Liver (tissue), 8 donors: ENCODE measurements at regions not wholly inside any gene's neighbourhood (a gene's known extent, or its start where the extent isn't known, plus 50 kb on each side); places are given as distances from the start of the nearest gene placed in this dataset.

Experiments used
- DNase-seq: peaks from one replicate; pipeline ENCODE4 v3.0.0-alpha.2; 2017; ENCODE audit warnings: low spot score
- H3K27ac ChIP-seq, 2 donors: one replicate each; pipeline ENCODE4 v1.7.0; 2013; ENCODE audit warnings: inconsistent platforms in 2 of 2, low read length in 2 of 2, control low read depth in 1 of 2, low read depth in 1 of 2, mild to moderate bottlenecking in 1 of 2
- H3K27me3 ChIP-seq, 4 donors: one replicate each; pipeline versions ENCODE4 v1.6.1 to v1.7.0; 2013; ENCODE audit warnings: low read length in 3 of 4, inconsistent platforms in 1 of 4, mild to moderate bottlenecking in 1 of 4, moderate library complexity in 1 of 4; ENCODE audit not compliant: control insufficient read depth in 4 of 4, insufficient read depth in 4 of 4
- H3K36me3 ChIP-seq, 4 donors: one replicate each; pipeline versions ENCODE4 v1.6.1 to v1.7.0; 2013; ENCODE audit warnings: low read length in 3 of 4, mild to moderate bottlenecking in 3 of 4, low read depth in 1 of 4, moderate library complexity in 1 of 4; ENCODE audit not compliant: control insufficient read depth in 4 of 4, insufficient read depth in 3 of 4
- H3K4me1 ChIP-seq, 4 donors: one replicate each; pipeline versions ENCODE4 v1.6.1 to v1.7.0; 2013; ENCODE audit warnings: low read length in 3 of 4, mild to moderate bottlenecking in 3 of 4, moderate library complexity in 1 of 4; ENCODE audit not compliant: control insufficient read depth in 4 of 4, insufficient read depth in 4 of 4
- H3K4me3 ChIP-seq, 3 donors: one replicate each; pipeline versions ENCODE4 v1.6.1 to v1.7.0; 2013; ENCODE audit warnings: low read length in 3 of 3, control low read depth in 1 of 3, low read depth in 1 of 3, mild to moderate bottlenecking in 1 of 3
- H3K9ac ChIP-seq, 2 donors: one replicate each; pipeline ENCODE4 v1.7.0; 2013; ENCODE audit warnings: low read length in 2 of 2, mild to moderate bottlenecking in 2 of 2, moderate library complexity in 2 of 2, control low read depth in 1 of 2, low read depth in 1 of 2
- H3K9me3 ChIP-seq, 4 donors: one replicate each; pipeline versions ENCODE4 v1.6.1 to v1.7.0; 2013; ENCODE audit warnings: low read length in 3 of 4; ENCODE audit not compliant: control insufficient read depth in 4 of 4
- EGR1 ChIP-seq, 2 donors: IDR thresholded peaks; 2 replicates each; pipeline ENCODE4 v1.6.1; 2016 to 2018; ENCODE audit warnings: antibody characterized with exemption in 2 of 2, low read depth in 2 of 2
- FOXA1 ChIP-seq: IDR thresholded peaks from 2 replicates; pipeline ENCODE4 v1.6.1; 2016; ENCODE audit warnings: antibody characterized with exemption
- GABPA ChIP-seq, 2 donors: IDR thresholded peaks in 1 of 2; conservative IDR thresholded peaks in 1 of 2; 2 replicates each; pipeline ENCODE4 v1.6.1; 2016; ENCODE audit warnings: antibody characterized with exemption in 2 of 2, mild to moderate bottlenecking in 1 of 2, moderate library complexity in 1 of 2
- HNF4A ChIP-seq, 2 donors: conservative IDR thresholded peaks; 2 replicates each; pipeline ENCODE4 v1.6.1; 2016; ENCODE audit warnings: antibody characterized with exemption in 2 of 2, mild to moderate bottlenecking in 2 of 2
- JUND ChIP-seq, 2 donors: IDR thresholded peaks; 2 replicates each; pipeline ENCODE4 v1.6.1; 2016; ENCODE audit warnings: antibody characterized with exemption in 2 of 2
- NR2F2 ChIP-seq: IDR thresholded peaks from 2 replicates; pipeline ENCODE4 v1.6.1; 2016; ENCODE audit warnings: antibody characterized with exemption
- RAD21 ChIP-seq, 2 donors: IDR thresholded peaks; 2 replicates each; pipeline ENCODE4 v1.6.1; 2016; ENCODE audit warnings: antibody characterized with exemption in 2 of 2, mild to moderate bottlenecking in 2 of 2
- SP1 ChIP-seq: IDR thresholded peaks from 2 replicates; pipeline ENCODE4 v1.6.1; 2018; ENCODE audit warnings: antibody characterized with exemption, mild to moderate bottlenecking
- TAF1 ChIP-seq: conservative IDR thresholded peaks from 2 replicates; pipeline ENCODE4 v1.6.1; 2016; ENCODE audit warnings: antibody characterized with exemption, mild to moderate bottlenecking
- YY1 ChIP-seq: IDR thresholded peaks from 2 replicates; pipeline ENCODE4 v1.6.1; 2016; ENCODE audit warnings: antibody characterized with exemption, mild to moderate bottlenecking
- WGBS: extraction: QIAGEN DNeasy Blood & Tissue Kit; methylation state at CpG from one replicate; pipeline ENCODE4 v1.1.7; 2013; 5-methylcytosine and 5-hydroxymethylcytosine counted together
- TF ChIP-seq, protein P1 (sequence below): IDR thresholded peaks from 2 replicates; pipeline ENCODE4 v1.6.1; 2016; ENCODE audit warnings: antibody characterized with exemption
- TF ChIP-seq, protein P2 (sequence below): IDR thresholded peaks from 2 replicates; pipeline ENCODE4 v1.6.1; 2016; ENCODE audit warnings: antibody characterized with exemption, mild to moderate bottlenecking
- TF ChIP-seq, protein P3 (sequence below): IDR thresholded peaks from 2 replicates; pipeline ENCODE4 v1.6.1; 2016; ENCODE audit warnings: antibody characterized with exemption
- TF ChIP-seq, protein P4 (sequence below): fragments of 150-350 bp; IDR thresholded peaks from 2 replicates; pipeline ENCODE4 v1.5.1; 2017; ENCODE audit warnings: improper control_type of control experiment, low read depth, low read length; ENCODE audit not compliant: missing input control
- TF ChIP-seq, protein P5 (sequence below): IDR thresholded peaks from 2 replicates; pipeline ENCODE4 v1.6.1; 2016; ENCODE audit warnings: antibody characterized with exemption
- donor health status: healthy.
- donor health status: healthy.
- donor health status: healthy.
- donor health status: healthy.
- donor health status: healthy.

DNA sequence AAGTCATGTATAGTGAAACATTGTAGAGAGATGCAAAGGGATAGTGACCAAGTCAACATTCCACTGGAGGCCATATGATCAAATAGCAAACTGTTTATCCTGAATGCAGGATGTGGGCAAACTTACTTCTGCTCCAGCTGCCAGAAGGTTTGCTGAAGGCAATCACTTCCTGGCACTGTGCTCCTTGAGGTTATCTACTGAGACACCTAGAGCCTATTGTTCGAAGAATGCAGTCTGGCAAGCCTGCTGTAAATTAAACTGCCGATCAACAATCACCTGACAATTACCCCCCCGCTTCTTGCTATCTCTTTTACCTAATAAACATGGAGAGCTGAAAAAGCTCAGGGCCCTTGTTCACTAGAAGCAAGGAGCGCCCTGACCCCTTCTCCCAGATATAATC lies 139.4 kb upstream of the B3GALT2 start:
- Histone ChIP-seq H3K4me1 (no peaks in the 10 kb centered on the region), H3K9ac (no peak overlapping the region), H3K9me3 (peaks cover 0 to 4% (median 0%) of the 10 kb centered on the region in 4 donors), H3K27ac (no peak overlapping the region), H3K36me3 (no peaks in the 10 kb centered on the region), H3K4me3 (no peak overlapping the region), H3K27me3 (no peaks in the 10 kb centered on the region)
- 89% methylated on average over 4 of the region's 4 CpGs for WGBS
- no peak for TF ChIP-seq FOXA1
- TF ChIP-seq, protein P1, sequence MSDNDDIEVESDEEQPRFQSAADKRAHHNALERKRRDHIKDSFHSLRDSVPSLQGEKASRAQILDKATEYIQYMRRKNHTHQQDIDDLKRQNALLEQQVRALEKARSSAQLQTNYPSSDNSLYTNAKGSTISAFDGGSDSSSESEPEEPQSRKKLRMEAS = no peak
- no peak for TF ChIP-seq NR2F2
- TF ChIP-seq, protein P2, sequence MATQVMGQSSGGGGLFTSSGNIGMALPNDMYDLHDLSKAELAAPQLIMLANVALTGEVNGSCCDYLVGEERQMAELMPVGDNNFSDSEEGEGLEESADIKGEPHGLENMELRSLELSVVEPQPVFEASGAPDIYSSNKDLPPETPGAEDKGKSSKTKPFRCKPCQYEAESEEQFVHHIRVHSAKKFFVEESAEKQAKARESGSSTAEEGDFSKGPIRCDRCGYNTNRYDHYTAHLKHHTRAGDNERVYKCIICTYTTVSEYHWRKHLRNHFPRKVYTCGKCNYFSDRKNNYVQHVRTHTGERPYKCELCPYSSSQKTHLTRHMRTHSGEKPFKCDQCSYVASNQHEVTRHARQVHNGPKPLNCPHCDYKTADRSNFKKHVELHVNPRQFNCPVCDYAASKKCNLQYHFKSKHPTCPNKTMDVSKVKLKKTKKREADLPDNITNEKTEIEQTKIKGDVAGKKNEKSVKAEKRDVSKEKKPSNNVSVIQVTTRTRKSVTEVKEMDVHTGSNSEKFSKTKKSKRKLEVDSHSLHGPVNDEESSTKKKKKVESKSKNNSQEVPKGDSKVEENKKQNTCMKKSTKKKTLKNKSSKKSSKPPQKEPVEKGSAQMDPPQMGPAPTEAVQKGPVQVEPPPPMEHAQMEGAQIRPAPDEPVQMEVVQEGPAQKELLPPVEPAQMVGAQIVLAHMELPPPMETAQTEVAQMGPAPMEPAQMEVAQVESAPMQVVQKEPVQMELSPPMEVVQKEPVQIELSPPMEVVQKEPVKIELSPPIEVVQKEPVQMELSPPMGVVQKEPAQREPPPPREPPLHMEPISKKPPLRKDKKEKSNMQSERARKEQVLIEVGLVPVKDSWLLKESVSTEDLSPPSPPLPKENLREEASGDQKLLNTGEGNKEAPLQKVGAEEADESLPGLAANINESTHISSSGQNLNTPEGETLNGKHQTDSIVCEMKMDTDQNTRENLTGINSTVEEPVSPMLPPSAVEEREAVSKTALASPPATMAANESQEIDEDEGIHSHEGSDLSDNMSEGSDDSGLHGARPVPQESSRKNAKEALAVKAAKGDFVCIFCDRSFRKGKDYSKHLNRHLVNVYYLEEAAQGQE = no peak
- no peak for TF ChIP-seq TAF1
- TF ChIP-seq, protein P3, sequence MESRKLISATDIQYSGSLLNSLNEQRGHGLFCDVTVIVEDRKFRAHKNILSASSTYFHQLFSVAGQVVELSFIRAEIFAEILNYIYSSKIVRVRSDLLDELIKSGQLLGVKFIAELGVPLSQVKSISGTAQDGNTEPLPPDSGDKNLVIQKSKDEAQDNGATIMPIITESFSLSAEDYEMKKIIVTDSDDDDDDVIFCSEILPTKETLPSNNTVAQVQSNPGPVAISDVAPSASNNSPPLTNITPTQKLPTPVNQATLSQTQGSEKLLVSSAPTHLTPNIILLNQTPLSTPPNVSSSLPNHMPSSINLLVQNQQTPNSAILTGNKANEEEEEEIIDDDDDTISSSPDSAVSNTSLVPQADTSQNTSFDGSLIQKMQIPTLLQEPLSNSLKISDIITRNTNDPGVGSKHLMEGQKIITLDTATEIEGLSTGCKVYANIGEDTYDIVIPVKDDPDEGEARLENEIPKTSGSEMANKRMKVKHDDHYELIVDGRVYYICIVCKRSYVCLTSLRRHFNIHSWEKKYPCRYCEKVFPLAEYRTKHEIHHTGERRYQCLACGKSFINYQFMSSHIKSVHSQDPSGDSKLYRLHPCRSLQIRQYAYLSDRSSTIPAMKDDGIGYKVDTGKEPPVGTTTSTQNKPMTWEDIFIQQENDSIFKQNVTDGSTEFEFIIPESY = no peak
- no peak for TF ChIP-seq RAD21 (IDR thresholded peaks at IDR 0.05)
- TF ChIP-seq, protein P4, sequence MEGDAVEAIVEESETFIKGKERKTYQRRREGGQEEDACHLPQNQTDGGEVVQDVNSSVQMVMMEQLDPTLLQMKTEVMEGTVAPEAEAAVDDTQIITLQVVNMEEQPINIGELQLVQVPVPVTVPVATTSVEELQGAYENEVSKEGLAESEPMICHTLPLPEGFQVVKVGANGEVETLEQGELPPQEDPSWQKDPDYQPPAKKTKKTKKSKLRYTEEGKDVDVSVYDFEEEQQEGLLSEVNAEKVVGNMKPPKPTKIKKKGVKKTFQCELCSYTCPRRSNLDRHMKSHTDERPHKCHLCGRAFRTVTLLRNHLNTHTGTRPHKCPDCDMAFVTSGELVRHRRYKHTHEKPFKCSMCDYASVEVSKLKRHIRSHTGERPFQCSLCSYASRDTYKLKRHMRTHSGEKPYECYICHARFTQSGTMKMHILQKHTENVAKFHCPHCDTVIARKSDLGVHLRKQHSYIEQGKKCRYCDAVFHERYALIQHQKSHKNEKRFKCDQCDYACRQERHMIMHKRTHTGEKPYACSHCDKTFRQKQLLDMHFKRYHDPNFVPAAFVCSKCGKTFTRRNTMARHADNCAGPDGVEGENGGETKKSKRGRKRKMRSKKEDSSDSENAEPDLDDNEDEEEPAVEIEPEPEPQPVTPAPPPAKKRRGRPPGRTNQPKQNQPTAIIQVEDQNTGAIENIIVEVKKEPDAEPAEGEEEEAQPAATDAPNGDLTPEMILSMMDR = no peak
- TF ChIP-seq SP1 = no peak
- DNase-seq = no peak

DNA sequence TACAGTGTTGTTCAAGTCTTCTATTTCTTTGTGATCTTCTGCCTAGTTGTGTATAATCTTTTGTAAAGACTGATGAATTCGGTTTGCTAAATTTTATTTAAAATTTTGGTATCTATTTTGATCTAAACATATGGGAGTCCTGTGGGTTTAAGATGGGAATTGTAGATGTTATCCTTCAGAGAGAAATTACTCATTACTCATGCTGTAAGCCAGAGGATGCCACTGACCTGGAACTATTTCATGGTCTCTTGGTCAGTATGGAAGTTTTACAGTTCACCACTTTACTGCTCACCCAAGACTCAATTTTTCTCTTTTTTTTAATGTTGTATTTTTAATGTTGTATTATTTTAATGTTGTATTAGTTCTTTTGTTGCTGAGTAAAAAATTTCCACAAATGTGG lies 138.6 kb upstream of the B3GALT2 start:
- no peak for DNase-seq
- no peak overlapping the region for H3K4me3 ChIP-seq
- no peak overlapping the region for H3K9ac ChIP-seq
- peaks cover 0 to 4% (median 0%) of the 10 kb centered on the region in 4 donors for H3K9me3 ChIP-seq
- H3K4me1 ChIP-seq = no peaks in the 10 kb centered on the region
- H3K27ac ChIP-seq = no peak overlapping the region
- WGBS = 72% methylated on average over 1 of the region's 1 CpG
- no peaks in the 10 kb centered on the region for H3K36me3 ChIP-seq
- H3K27me3 ChIP-seq = no peaks in the 10 kb centered on the region
- TF ChIP-seq, protein P4 = no peak
- TF ChIP-seq, protein P3 = no peak
- TF ChIP-seq, protein P5, sequence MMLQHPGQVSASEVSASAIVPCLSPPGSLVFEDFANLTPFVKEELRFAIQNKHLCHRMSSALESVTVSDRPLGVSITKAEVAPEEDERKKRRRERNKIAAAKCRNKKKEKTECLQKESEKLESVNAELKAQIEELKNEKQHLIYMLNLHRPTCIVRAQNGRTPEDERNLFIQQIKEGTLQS = no peak
- TF ChIP-seq FOXA1 = no peak
- TF ChIP-seq EGR1 (IDR thresholded peaks at IDR 0.05; ENCODE audit: low read depth in 2 of 2) = no peak
- TF ChIP-seq TAF1 = no peak
- TF ChIP-seq RAD21 (IDR thresholded peaks at IDR 0.05) = no peak
- TF ChIP-seq YY1 = no peak
- no peak for TF ChIP-seq NR2F2
- TF ChIP-seq, protein P2 = no peak
- no peak for TF ChIP-seq JUND (IDR thresholded peaks at IDR 0.05)
- no peak for TF ChIP-seq HNF4A (conservative IDR thresholded peaks at IDR 0.05)
- TF ChIP-seq GABPA (IDR thresholded peaks at IDR 0.05 in 1 of 2, conservative IDR thresholded peaks at IDR 0.05 in 1 of 2) = no peak
- TF ChIP-seq SP1 = no peak
